Neural progenitor cell (in vitro differentiated cells): ENCODE measurements at regions not wholly inside any gene's neighbourhood (a gene's known extent, or its start where the extent isn't known, plus 50 kb on each side); places are given as distances from the start of the nearest gene placed in this dataset.

Experiments used
- CTCF ChIP-seq: fragments of 200-600 bp; sonication (generic); IDR thresholded peaks from 2 replicates; pipeline ENCODE4 v1.5.1; 2017; ENCODE audit warnings: antibody characterized with exemption, mild to moderate bottlenecking
- EZH2 ChIP-seq: fragments of 200-600 bp; sonication (generic); IDR thresholded peaks from 2 replicates; pipeline ENCODE4 v1.6.1; 2017; ENCODE audit warnings: antibody characterized with exemption, mild to moderate bottlenecking, moderate library complexity
- EZH2phosphoT487 ChIP-seq: fragments of 200-600 bp; sonication (generic); IDR thresholded peaks from 2 replicates; pipeline ENCODE4 v1.6.1; 2017; ENCODE audit warnings: antibody characterized with exemption

GRCh38 chr6:4404415-4404814, 269.0 kb upstream of the ECI2 start:
- TF ChIP-seq CTCF (no peak), EZH2 (no peak), EZH2phosphoT487 (no peak)
